HepG2 (cell line): ENCODE measurements at regions not wholly inside any gene's neighbourhood (a gene's known extent, or its start where the extent isn't known, plus 50 kb on each side); places are given as distances from the start of the nearest gene placed in this dataset.

Experiments
- BHLHE40 ChIP-seq: IDR thresholded peaks from 2 replicates; pipeline ENCODE4 v1.6.1; 2011; ENCODE audit warnings: low read length, improper control_type of control experiment
- CREM ChIP-seq, 2 experiments: sonication (generic) in 1 of 2; formaldehyde crosslinking in 1 of 2; IDR thresholded peaks; 2 replicates each; pipeline versions ENCODE4 v1.4.0 to v1.6.1; 2016 to 2020; ENCODE audit warnings: antibody characterized with exemption in 1 of 2, mild to moderate bottlenecking in 1 of 2, missing genetic modification reagents in 1 of 2
- CTCF ChIP-seq: sonication (generic); formaldehyde crosslinking; IDR thresholded peaks from 2 replicates; pipeline ENCODE4 v1.5.0; 2020; ENCODE audit warnings: mild to moderate bottlenecking, missing genetic modification reagents, moderate library complexity
- HDAC6 ChIP-seq: fragments of 200-600 bp; sonication (generic); IDR thresholded peaks from 2 replicates; pipeline ENCODE4 v1.7.0; 2017; ENCODE audit warnings: mild to moderate bottlenecking, antibody characterized with exemption, low read length, low read depth
- KAT2B ChIP-seq: fragments of 150-350 bp; IDR thresholded peaks from 2 replicates; pipeline ENCODE4 v1.6.1; 2014; ENCODE audit warnings: low read depth, low read length, borderline replicate concordance
- MXI1 ChIP-seq: IDR thresholded peaks from 3 replicates; pipeline ENCODE4 v1.6.1; 2012; ENCODE audit warnings: low read depth, low read length, inconsistent platforms, borderline replicate concordance
- POLR2G ChIP-seq: fragments of 200-400 bp; formaldehyde crosslinking; IDR thresholded peaks from 2 replicates; pipeline ENCODE4 v1.6.1; 2018; ENCODE audit warnings: mild to moderate bottlenecking, low read depth, low read length, moderate library complexity
- TIGD3 ChIP-seq: sonication (generic); formaldehyde crosslinking; IDR thresholded peaks from 2 replicates; pipeline ENCODE4 v1.5.1; 2020; ENCODE audit warnings: mild to moderate bottlenecking, missing genetic modification reagents, borderline replicate concordance
- ZNF180 ChIP-seq: sonication (generic); formaldehyde crosslinking; IDR thresholded peaks from 2 replicates; pipeline ENCODE4 v1.4.0; 2020; ENCODE audit warnings: low read depth, missing genetic modification reagents, borderline replicate concordance
- ZNF33B ChIP-seq: sonication (generic); formaldehyde crosslinking; IDR thresholded peaks from 2 replicates; pipeline ENCODE4 v1.5.1; 2020; ENCODE audit warnings: mild to moderate bottlenecking, missing genetic modification reagents
- TF ChIP-seq, protein P1 (sequence below): sonication (generic); formaldehyde crosslinking; IDR thresholded peaks from 2 replicates; pipeline ENCODE4 v1.5.1; 2020; ENCODE audit warnings: mild to moderate bottlenecking, missing genetic modification reagents, moderate library complexity
- TF ChIP-seq, protein P2 (sequence below): IDR thresholded peaks from 2 replicates; pipeline ENCODE4 v1.6.1; 2012; ENCODE audit warnings: inconsistent platforms

- TF ChIP-seq KAT2B (no peak), CTCF (CRISPR knock-in tag) (no peak), POLR2G (no peak), ZNF180 (CRISPR knock-in tag) (no peak), BHLHE40 (no peak), MXI1 (no peak), TIGD3 (no peak), ZNF33B (CRISPR knock-in tag) (no peak), HDAC6 (no peak), CREM (IDR thresholded peaks at IDR 0.05) (no peak), CREM (CRISPR knock-in tag; IDR thresholded peaks at IDR 0.05) (no peak)
- TF ChIP-seq, protein P1, sequence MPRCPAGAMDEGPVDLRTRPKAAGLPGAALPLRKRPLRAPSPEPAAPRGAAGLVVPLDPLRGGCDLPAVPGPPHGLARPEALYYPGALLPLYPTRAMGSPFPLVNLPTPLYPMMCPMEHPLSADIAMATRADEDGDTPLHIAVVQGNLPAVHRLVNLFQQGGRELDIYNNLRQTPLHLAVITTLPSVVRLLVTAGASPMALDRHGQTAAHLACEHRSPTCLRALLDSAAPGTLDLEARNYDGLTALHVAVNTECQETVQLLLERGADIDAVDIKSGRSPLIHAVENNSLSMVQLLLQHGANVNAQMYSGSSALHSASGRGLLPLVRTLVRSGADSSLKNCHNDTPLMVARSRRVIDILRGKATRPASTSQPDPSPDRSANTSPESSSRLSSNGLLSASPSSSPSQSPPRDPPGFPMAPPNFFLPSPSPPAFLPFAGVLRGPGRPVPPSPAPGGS (CRISPR knock-in tag), result no peak
- TF ChIP-seq, protein P2, sequence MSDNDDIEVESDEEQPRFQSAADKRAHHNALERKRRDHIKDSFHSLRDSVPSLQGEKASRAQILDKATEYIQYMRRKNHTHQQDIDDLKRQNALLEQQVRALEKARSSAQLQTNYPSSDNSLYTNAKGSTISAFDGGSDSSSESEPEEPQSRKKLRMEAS, result no peak
Measured at GRCh38 chr12:87382436-87382835, 646.8 kb downstream of the C12orf50 start.
